ENCODE measurements at regions not wholly inside any gene's neighbourhood (a gene's known extent, or its start where the extent isn't known, plus 50 kb on each side); places are given as distances from the start of the nearest gene placed in this dataset.

DNA sequence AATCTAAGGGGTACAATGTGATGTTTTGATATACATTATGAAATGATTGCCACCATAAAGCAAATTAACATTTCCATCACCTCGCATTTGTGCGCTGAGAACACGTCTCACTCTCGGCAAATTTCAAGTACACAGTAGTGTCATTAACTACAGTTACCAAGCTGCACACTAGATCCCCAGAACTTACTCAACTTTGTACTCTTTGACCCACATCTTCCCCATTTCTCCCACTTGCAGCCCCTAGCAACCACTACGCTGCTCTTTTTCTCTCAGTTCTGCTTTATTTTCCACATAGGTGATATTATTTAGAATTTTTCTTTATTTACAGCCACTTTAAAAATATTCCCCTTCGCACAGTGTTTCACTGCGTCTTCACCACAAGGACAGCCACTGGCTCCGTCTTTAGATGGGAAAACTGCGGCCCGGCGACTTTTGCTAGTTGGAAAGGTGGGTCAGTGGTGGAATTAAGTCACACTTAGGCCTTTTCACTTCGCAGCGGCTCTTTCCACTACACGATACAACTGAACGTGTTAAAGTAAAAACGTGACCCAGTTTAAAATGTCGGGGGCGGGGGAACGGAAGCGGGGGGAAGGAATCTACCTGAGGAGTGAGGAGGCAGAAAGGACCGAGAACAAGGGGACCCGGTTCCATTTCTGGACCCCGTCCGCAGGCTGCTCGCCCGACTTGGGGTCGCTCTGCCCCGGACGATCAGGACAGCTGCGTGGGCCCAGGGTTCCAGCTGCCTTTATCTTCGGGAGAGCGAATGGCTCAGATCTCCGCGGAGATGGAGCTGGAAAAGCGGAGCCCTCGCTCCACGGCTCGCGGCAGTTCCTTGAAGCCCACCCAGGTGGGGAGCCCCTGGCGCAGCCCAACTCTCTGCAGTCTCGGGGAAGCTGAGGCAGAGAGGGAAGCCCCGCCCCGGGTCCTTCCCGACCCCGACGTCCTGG, 486.1 kb downstream of the UQCRFS1 start:
- intact Hi-C loops (cut with DNase I), result no loop called here
- TF ChIP-seq, protein P1, sequence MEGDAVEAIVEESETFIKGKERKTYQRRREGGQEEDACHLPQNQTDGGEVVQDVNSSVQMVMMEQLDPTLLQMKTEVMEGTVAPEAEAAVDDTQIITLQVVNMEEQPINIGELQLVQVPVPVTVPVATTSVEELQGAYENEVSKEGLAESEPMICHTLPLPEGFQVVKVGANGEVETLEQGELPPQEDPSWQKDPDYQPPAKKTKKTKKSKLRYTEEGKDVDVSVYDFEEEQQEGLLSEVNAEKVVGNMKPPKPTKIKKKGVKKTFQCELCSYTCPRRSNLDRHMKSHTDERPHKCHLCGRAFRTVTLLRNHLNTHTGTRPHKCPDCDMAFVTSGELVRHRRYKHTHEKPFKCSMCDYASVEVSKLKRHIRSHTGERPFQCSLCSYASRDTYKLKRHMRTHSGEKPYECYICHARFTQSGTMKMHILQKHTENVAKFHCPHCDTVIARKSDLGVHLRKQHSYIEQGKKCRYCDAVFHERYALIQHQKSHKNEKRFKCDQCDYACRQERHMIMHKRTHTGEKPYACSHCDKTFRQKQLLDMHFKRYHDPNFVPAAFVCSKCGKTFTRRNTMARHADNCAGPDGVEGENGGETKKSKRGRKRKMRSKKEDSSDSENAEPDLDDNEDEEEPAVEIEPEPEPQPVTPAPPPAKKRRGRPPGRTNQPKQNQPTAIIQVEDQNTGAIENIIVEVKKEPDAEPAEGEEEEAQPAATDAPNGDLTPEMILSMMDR (IDR thresholded peaks at IDR 0.05), result no peak
- TF ChIP-seq POLR2A (IDR thresholded peaks at IDR 0.05), result no peak
- Histone ChIP-seq H3K27ac (no peak overlapping the region), H3K36me3 (replicated peaks in 1 of 2) (no peaks in the 10 kb centered on the region), H3K4me3 (no peak overlapping the region), H3K27me3 (peaks cover 30% of the 10 kb centered on the region), H3K4me1 (replicated peaks in 1 of 2) (peaks cover 0 to 8% of the 10 kb centered on the region in 2 donors), H3K9me3 (replicated peaks in 1 of 3) (no peaks in the 10 kb centered on the region)
- no peak for DNase-seq
- 16 to 61% (median 41%) methylated on average over 43 to 46 of the region's 46 CpGs for WGBS, 4 donors

- Histone ChIP-seq H3K27ac (no peak overlapping the region), H3K36me3 (replicated peaks in 1 of 2) (no peaks in the 10 kb centered on the region), H3K4me3 (no peak overlapping the region), H3K4me1 (replicated peaks in 1 of 2) (no peaks in the 10 kb centered on the region), H3K9me3 (replicated peaks in 1 of 3) (no peaks in the 10 kb centered on the region), H3K27me3 (no peaks in the 10 kb centered on the region)
- WGBS, 4 donors, result 66 to 86% (median 81%) methylated on average over 3 of the region's 3 CpGs
- TF ChIP-seq, protein P1 (IDR thresholded peaks at IDR 0.05), result no peak
- TF ChIP-seq POLR2A (IDR thresholded peaks at IDR 0.05), result no peak
- intact Hi-C loops (cut with DNase I), result no loop called here
- DNase-seq, result no peak
These were observed 494.0 kb downstream of the UQCRFS1 start for GRCh38 chr19:28718909-28719308.

DNA sequence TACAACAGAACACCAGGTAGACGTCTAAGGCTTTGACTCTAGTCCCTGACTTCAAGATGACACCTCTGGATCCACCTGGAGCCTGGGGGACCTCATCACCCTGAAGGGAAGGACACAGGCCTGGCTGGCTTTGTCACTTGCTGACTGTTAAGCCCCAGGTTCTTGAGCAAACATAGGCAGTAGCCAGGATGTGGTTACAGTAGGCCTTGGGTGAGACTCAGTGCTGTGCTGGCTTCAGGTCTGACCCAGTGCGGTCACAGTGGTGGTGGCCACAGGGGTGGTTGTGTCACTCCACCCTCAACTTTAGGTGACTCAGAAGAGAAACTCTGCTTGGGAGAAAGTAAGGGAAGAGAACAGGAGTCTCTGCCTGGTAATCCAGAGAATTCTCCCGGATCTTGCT, 497.8 kb downstream of the UQCRFS1 start:
- intact Hi-C loops (cut with DNase I), result no loop called here
- H3K4me3 ChIP-seq, result no peak overlapping the region
- WGBS, 4 donors, result 78 to 85% (median 82%) methylated on average over 3 of the region's 3 CpGs
- H3K36me3 ChIP-seq (replicated peaks in 1 of 2), result no peaks in the 10 kb centered on the region
- no peak for TF ChIP-seq POLR2A (IDR thresholded peaks at IDR 0.05)
- TF ChIP-seq, protein P1 (IDR thresholded peaks at IDR 0.05), result no peak
- H3K27me3 ChIP-seq, result no peaks in the 10 kb centered on the region
- DNase-seq, result no peak
- H3K27ac ChIP-seq, result no peak overlapping the region
- no peaks in the 10 kb centered on the region for H3K4me1 ChIP-seq (replicated peaks in 1 of 2)
- no peaks in the 10 kb centered on the region for H3K9me3 ChIP-seq (replicated peaks in 1 of 3)

- H3K9me3 ChIP-seq (replicated peaks in 1 of 3), result no peaks in the 10 kb centered on the region
- no peak overlapping the region for H3K27ac ChIP-seq
- H3K36me3 ChIP-seq (replicated peaks in 1 of 2), result no peaks in the 10 kb centered on the region
- TF ChIP-seq POLR2A (IDR thresholded peaks at IDR 0.05), result no peak
- TF ChIP-seq, protein P1 (IDR thresholded peaks at IDR 0.05), result no peak
- no peak for DNase-seq
- H3K4me3 ChIP-seq, result no peak overlapping the region
- WGBS, 4 donors, result 35 to 49% (median 45%) methylated on average over 3 of the region's 3 CpGs
- no peaks in the 10 kb centered on the region for H3K4me1 ChIP-seq (replicated peaks in 1 of 2)
- intact Hi-C loops (cut with DNase I), result loop anchor here in 1 of 2 donors (5.0 kb wide), 1 partner anchor 244 kb away; no protein-coding TSS in a partner anchor
- H3K27me3 ChIP-seq, result no peaks in the 10 kb centered on the region
These were observed 501.5 kb downstream of the UQCRFS1 start for GRCh38 chr19:28711411-28711810.
